ENCODE measurements at regions not wholly inside any gene's neighbourhood (a gene's known extent, or its start where the extent isn't known, plus 50 kb on each side); places are given as distances from the start of the nearest gene placed in this dataset.

DNA sequence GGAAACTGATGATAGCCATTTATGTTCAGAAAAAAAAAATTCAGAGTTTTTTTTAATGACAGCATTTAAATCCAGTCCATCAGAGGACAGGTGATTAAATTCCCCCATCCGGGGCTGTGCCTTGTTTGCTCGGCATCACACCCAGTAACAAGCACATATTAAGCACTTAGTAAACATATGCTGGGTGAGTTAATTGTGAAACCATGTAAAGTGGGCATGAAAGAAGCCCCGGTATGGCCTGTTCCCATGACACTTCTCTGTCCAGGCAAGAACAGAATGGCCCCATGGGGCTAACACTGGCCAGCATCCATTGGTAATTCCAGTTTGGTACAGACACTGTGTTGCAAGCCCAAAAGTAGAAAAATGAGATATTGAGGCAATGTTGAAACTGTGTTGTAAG, 220.8 kb upstream of the RNF32 start:
- TF ChIP-seq, protein P1, sequence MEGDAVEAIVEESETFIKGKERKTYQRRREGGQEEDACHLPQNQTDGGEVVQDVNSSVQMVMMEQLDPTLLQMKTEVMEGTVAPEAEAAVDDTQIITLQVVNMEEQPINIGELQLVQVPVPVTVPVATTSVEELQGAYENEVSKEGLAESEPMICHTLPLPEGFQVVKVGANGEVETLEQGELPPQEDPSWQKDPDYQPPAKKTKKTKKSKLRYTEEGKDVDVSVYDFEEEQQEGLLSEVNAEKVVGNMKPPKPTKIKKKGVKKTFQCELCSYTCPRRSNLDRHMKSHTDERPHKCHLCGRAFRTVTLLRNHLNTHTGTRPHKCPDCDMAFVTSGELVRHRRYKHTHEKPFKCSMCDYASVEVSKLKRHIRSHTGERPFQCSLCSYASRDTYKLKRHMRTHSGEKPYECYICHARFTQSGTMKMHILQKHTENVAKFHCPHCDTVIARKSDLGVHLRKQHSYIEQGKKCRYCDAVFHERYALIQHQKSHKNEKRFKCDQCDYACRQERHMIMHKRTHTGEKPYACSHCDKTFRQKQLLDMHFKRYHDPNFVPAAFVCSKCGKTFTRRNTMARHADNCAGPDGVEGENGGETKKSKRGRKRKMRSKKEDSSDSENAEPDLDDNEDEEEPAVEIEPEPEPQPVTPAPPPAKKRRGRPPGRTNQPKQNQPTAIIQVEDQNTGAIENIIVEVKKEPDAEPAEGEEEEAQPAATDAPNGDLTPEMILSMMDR (conservative IDR thresholded peaks at IDR 0.05 in 1 of 2, IDR thresholded peaks at IDR 0.05 in 1 of 2; ENCODE audit: low read depth in 1 of 2, low read length in 2 of 2) = no peak
- no peak for TF ChIP-seq EZH2 (IDR thresholded peaks at IDR 0.05; ENCODE audit: low read length, missing control alignments)
- DNase-seq (ENCODE audit: low read depth in 2 of 2) = no peak

DNA sequence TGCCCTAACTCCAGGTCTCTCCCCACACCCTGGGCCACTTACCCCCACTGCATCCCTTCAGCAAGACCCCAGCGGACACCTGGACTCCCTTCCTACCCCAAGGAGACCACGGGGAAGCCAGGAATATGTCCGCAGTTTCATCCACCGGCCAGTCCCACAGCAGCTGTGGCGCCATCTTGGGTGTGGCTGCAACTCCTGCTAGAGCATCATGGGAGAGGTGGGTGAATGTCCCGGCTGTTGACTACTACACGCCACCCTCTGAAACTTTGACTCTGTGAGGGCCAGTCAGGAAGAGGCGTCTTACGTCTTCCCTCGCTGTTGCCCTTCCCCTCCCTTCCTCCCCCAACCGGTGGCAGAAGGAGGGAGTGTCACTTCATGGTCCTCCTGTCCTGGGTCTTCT, 238.3 kb upstream of the RNF32 start:
- TF ChIP-seq, protein P1 (conservative IDR thresholded peaks at IDR 0.05 in 1 of 2, IDR thresholded peaks at IDR 0.05 in 1 of 2; ENCODE audit: low read depth in 1 of 2, low read length in 2 of 2) = no peak
- no peak for TF ChIP-seq EZH2 (IDR thresholded peaks at IDR 0.05; ENCODE audit: low read length, missing control alignments)
- no peak overlapping the region for H3K4me3 ChIP-seq (replicated peaks in 1 of 4; ENCODE audit: control extremely low read depth in 1 of 4, insufficient read depth in 1 of 4, low read depth in 3 of 4, low read length in 4 of 4)
- no peak overlapping the region for H3K9ac ChIP-seq (ENCODE audit: insufficient read depth, low read length)
- no peak overlapping the region for H3K4me2 ChIP-seq (ENCODE audit: extremely low read depth, insufficient read depth, low read length)
- no peak overlapping the region for H2AFZ ChIP-seq (ENCODE audit: low read length)
- no peaks in the 10 kb centered on the region for H3K27me3 ChIP-seq (ENCODE audit: control insufficient read depth, insufficient read depth, low read length)
- no peak overlapping the region for H3K27ac ChIP-seq (ENCODE audit: insufficient read depth, low read length)
- DNase-seq (ENCODE audit: low read depth in 2 of 2) = no peak
- no peaks in the 10 kb centered on the region for H4K20me1 ChIP-seq (ENCODE audit: control insufficient read depth, extremely low read depth, insufficient read depth, low read length)
- H3K4me1 ChIP-seq (ENCODE audit: control insufficient read depth, extremely low read depth, insufficient read depth, low read length) = no peaks in the 10 kb centered on the region
- H3K9me3 ChIP-seq (ENCODE audit: control insufficient read depth, insufficient read depth, low read depth, low read length) = no peaks in the 10 kb centered on the region
- no peaks in the 10 kb centered on the region for H3K79me2 ChIP-seq (ENCODE audit: control insufficient read depth, insufficient read depth, low read length)
- no peaks in the 10 kb centered on the region for H3K36me3 ChIP-seq (ENCODE audit: control insufficient read depth, insufficient read depth, low read length)

More for the DNA sequence above, 220.8 kb upstream of the RNF32 start:
- Histone ChIP-seq H3K36me3 (ENCODE audit: control insufficient read depth, insufficient read depth, low read length) (no peaks in the 10 kb centered on the region), H3K79me2 (ENCODE audit: control insufficient read depth, insufficient read depth, low read length) (no peaks in the 10 kb centered on the region), H2AFZ (ENCODE audit: low read length) (no peak overlapping the region), H3K4me3 (replicated peaks in 1 of 4; ENCODE audit: control extremely low read depth in 1 of 4, insufficient read depth in 1 of 4, low read depth in 3 of 4, low read length in 4 of 4) (no peak overlapping the region), H3K4me2 (ENCODE audit: extremely low read depth, insufficient read depth, low read length) (no peak overlapping the region), H3K27me3 (ENCODE audit: control insufficient read depth, insufficient read depth, low read length) (no peaks in the 10 kb centered on the region), H3K27ac (ENCODE audit: insufficient read depth, low read length) (no peak overlapping the region), H3K4me1 (ENCODE audit: control insufficient read depth, extremely low read depth, insufficient read depth, low read length) (no peaks in the 10 kb centered on the region), H3K9ac (ENCODE audit: insufficient read depth, low read length) (no peak overlapping the region), H3K9me3 (ENCODE audit: control insufficient read depth, insufficient read depth, low read depth, low read length) (no peaks in the 10 kb centered on the region), H4K20me1 (ENCODE audit: control insufficient read depth, extremely low read depth, insufficient read depth, low read length) (no peaks in the 10 kb centered on the region)

DNA sequence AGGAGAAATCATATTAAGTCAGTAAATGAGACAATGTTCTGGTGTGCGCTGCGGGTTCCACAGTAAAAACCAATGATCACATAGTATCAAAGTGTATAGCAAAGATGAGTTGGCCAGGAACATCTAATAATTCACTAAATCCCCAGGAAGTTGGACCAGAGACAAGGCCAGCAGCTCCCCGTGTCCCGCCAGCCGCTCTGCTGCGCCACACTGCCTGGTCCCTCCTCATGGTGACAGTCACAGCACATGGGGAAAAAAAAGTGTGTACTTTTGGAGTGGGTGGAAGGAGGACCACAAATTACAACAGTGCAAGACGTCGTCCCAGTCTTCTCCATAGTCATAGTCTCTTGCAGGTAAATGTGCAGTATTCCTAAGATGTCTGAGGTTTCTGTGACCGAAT, 239.0 kb upstream of the RNF32 start:
- Histone ChIP-seq H3K79me2 (ENCODE audit: control insufficient read depth, insufficient read depth, low read length) (no peaks in the 10 kb centered on the region), H3K4me2 (ENCODE audit: extremely low read depth, insufficient read depth, low read length) (no peak overlapping the region), H3K36me3 (ENCODE audit: control insufficient read depth, insufficient read depth, low read length) (no peaks in the 10 kb centered on the region), H3K27ac (ENCODE audit: insufficient read depth, low read length) (no peak overlapping the region), H4K20me1 (ENCODE audit: control insufficient read depth, extremely low read depth, insufficient read depth, low read length) (no peaks in the 10 kb centered on the region), H3K4me3 (replicated peaks in 1 of 4; ENCODE audit: control extremely low read depth in 1 of 4, insufficient read depth in 1 of 4, low read depth in 3 of 4, low read length in 4 of 4) (no peak overlapping the region), H3K9me3 (ENCODE audit: control insufficient read depth, insufficient read depth, low read depth, low read length) (no peaks in the 10 kb centered on the region), H3K27me3 (ENCODE audit: control insufficient read depth, insufficient read depth, low read length) (no peaks in the 10 kb centered on the region), H3K9ac (ENCODE audit: insufficient read depth, low read length) (no peak overlapping the region), H2AFZ (ENCODE audit: low read length) (no peak overlapping the region), H3K4me1 (ENCODE audit: control insufficient read depth, extremely low read depth, insufficient read depth, low read length) (no peaks in the 10 kb centered on the region)
- TF ChIP-seq EZH2 (IDR thresholded peaks at IDR 0.05; ENCODE audit: low read length, missing control alignments) = no peak
- TF ChIP-seq, protein P1 (conservative IDR thresholded peaks at IDR 0.05 in 1 of 2, IDR thresholded peaks at IDR 0.05 in 1 of 2; ENCODE audit: low read depth in 1 of 2, low read length in 2 of 2) = no peak
- DNase-seq (ENCODE audit: low read depth in 2 of 2) = no peak
